Thyroid gland (tissue), 4 donors: ENCODE measurements at regions not wholly inside any gene's neighbourhood (a gene's known extent, or its start where the extent isn't known, plus 50 kb on each side); places are given as distances from the start of the nearest gene placed in this dataset.

Source experiments
- DNase-seq, 2 donors: peaks; one replicate each; pipeline ENCODE4 v3.0.0-alpha.2; 2019
- H3K27ac ChIP-seq, 3 donors: fragments of 200-600 bp; sonication (generic); 1 replicate in 2 of 3; 2 replicates in 1 of 3; pipeline ENCODE4 v1.5.1; 2016 to 2019; ENCODE audit warnings: mild to moderate bottlenecking in 1 of 3, moderate library complexity in 1 of 3
- H3K27me3 ChIP-seq: fragments of 200-600 bp; sonication (generic); one replicate; pipeline ENCODE4 v1.5.1; 2019
- H3K36me3 ChIP-seq, 2 donors: fragments of 200-600 bp; sonication (generic); one replicate each; pipeline ENCODE4 v1.5.1; 2016 to 2019
- H3K4me1 ChIP-seq, 2 donors: fragments of 200-600 bp; sonication (generic); one replicate each; pipeline ENCODE4 v1.5.1; 2017 to 2019
- H3K4me3 ChIP-seq, 3 donors: fragments of 200-600 bp; sonication (generic); replicated peaks in 1 of 3; 1 replicate in 2 of 3; 2 replicates in 1 of 3; pipeline ENCODE4 v1.5.1; 2016; ENCODE audit warnings: mild to moderate bottlenecking in 1 of 3
- H3K9me3 ChIP-seq: fragments of 200-600 bp; sonication (generic); one replicate; pipeline ENCODE4 v1.5.1; 2017
- CTCF ChIP-seq, 6 experiments: fragments of 200-600 bp in 3 of 6; fragments of 450-650 bp in 3 of 6; sonication (generic) in 3 of 6; IDR thresholded peaks; one replicate each; pipeline ENCODE4 v1.5.1; 2016 to 2019; ENCODE audit warnings: antibody characterized with exemption in 6 of 6, mild to moderate bottlenecking in 2 of 6, inconsistent platforms in 1 of 6, moderate library complexity in 1 of 6
- POLR2A ChIP-seq, 2 donors: fragments of 450-650 bp; IDR thresholded peaks; one replicate each; pipeline ENCODE4 v1.6.1; 2017; ENCODE audit warnings: antibody characterized with exemption in 2 of 2, mild to moderate bottlenecking in 2 of 2, moderate library complexity in 1 of 2
- WGBS, 2 donors: methylation state at CpG; one replicate each; pipeline ENCODE4 v1.1.5; 2017; 5-methylcytosine and 5-hydroxymethylcytosine counted together
- intact Hi-C: fragments of 100-400 bp; cut with DNase I; formaldehyde crosslinking; loops from one replicate; pipeline ENCODE4 v1.15.1; 2023

DNA sequence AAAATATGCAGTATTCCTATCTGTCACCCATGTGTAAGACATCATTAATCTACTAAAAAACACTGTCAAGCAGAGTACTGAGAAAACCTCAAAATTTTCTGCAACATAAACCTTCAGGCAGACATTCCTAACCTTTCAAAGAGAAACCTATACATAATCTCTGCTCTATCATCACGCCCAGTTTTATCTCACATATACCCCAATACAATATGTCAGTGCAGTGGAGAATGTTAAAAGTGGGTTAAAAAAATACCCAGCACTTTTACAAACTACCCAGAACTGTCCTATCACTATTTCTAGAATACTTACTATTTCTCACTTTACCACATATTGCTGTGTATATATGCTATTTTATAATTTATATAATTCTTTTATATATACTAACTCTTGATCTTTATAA is 922.0 kb upstream of the SORCS1 start:
- no peak for DNase-seq
- H3K27ac ChIP-seq, result no peak overlapping the region
- WGBS, 2 donors, result 88 to 91% methylated on average over 1 of the region's 1 CpG
- H3K4me1 ChIP-seq, result no peaks in the 10 kb centered on the region
- no peak for TF ChIP-seq CTCF (IDR thresholded peaks at IDR 0.05)
- no peak for TF ChIP-seq POLR2A (IDR thresholded peaks at IDR 0.05)
- H3K27me3 ChIP-seq, result no peaks in the 10 kb centered on the region
- H3K36me3 ChIP-seq, result no peaks in the 10 kb centered on the region
- H3K9me3 ChIP-seq, result no peaks in the 10 kb centered on the region
- H3K4me3 ChIP-seq, result no peak overlapping the region
- intact Hi-C loops, result no loop called here

DNA sequence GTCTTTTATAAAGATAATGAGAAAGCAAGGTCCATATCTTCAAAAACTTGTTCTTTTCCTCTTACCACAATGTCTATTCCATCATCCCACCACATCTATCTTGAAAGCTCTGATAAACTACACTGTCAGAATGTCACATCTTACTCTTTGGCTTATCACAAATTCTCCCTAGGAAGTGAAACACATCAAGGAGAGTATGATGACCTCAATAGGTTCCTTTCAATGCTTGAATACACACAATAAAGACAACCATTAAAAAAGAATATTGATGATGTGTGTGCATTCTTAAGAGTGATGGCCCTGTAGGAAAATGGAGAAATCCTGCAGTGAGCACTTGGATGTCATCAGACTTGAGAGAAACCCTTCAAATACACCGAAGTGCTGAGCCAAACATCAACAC is 918.1 kb upstream of the SORCS1 start:
- no peak for TF ChIP-seq CTCF (IDR thresholded peaks at IDR 0.05)
- no peak for TF ChIP-seq POLR2A (IDR thresholded peaks at IDR 0.05)
- DNase-seq, result no peak
- Histone ChIP-seq H3K9me3 (no peaks in the 10 kb centered on the region), H3K27ac (no peak overlapping the region), H3K27me3 (no peaks in the 10 kb centered on the region), H3K4me3 (no peak overlapping the region), H3K36me3 (no peaks in the 10 kb centered on the region), H3K4me1 (no peaks in the 10 kb centered on the region)
- intact Hi-C loops, result no loop called here
- WGBS, 2 donors, result 61 to 66% methylated on average over 1 of the region's 1 CpG

GRCh38 chr10:108078263-108078662 is 913.8 kb upstream of the SORCS1 start:
- intact Hi-C loops, result no loop called here
- no peaks in the 10 kb centered on the region for H3K36me3 ChIP-seq
- H3K27ac ChIP-seq, result no peak overlapping the region
- TF ChIP-seq POLR2A (IDR thresholded peaks at IDR 0.05) (no peak), CTCF (IDR thresholded peaks at IDR 0.05) (no peak)
- no peaks in the 10 kb centered on the region for H3K4me1 ChIP-seq
- H3K27me3 ChIP-seq, result no peaks in the 10 kb centered on the region
- no peaks in the 10 kb centered on the region for H3K9me3 ChIP-seq
- 82 to 85% methylated on average over 2 of the region's 2 CpGs for WGBS, 2 donors
- H3K4me3 ChIP-seq, result no peak overlapping the region
- no peak for DNase-seq

DNA sequence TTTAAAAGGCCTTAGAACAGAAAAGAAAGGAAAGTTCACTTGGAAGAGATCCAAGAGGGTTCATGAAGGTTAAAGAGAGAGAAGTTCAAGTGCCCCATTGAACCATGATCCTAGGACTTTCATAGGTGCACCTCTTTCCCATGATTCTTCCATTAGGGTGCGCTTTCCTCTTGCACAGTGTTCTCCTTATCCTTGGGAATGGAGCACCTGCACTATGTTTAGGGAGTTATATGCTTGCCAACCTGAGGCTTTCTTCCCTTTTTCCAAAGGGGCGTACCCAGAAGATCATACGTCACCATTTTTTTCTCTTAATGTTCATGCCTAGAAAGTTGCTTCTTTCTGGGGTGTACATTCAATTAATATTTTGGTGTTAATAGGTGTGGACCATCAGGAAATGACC is 908.0 kb upstream of the SORCS1 start:
- TF ChIP-seq CTCF (IDR thresholded peaks at IDR 0.05) (no peak), POLR2A (IDR thresholded peaks at IDR 0.05) (no peak)
- no peaks in the 10 kb centered on the region for H3K36me3 ChIP-seq
- no peak overlapping the region for H3K4me3 ChIP-seq
- no peaks in the 10 kb centered on the region for H3K9me3 ChIP-seq
- H3K4me1 ChIP-seq, result no peaks in the 10 kb centered on the region
- no peak for DNase-seq
- no peak overlapping the region for H3K27ac ChIP-seq
- H3K27me3 ChIP-seq, result no peaks in the 10 kb centered on the region
- intact Hi-C loops, result no loop called here
- WGBS, 2 donors, result 87 to 92% methylated on average over 3 of the region's 3 CpGs

GRCh38 chr10:108070789-108071188 is 906.3 kb upstream of the SORCS1 start:
- no peak overlapping the region for H3K27ac ChIP-seq
- TF ChIP-seq POLR2A (IDR thresholded peaks at IDR 0.05) (no peak), CTCF (IDR thresholded peaks at IDR 0.05) (no peak)
- intact Hi-C loops, result no loop called here
- no peaks in the 10 kb centered on the region for H3K4me1 ChIP-seq
- H3K4me3 ChIP-seq, result no peak overlapping the region
- WGBS, 2 donors, result 79 to 84% methylated on average over 2 of the region's 2 CpGs
- H3K9me3 ChIP-seq, result no peaks in the 10 kb centered on the region
- H3K36me3 ChIP-seq, result no peaks in the 10 kb centered on the region
- DNase-seq, result no peak
- no peaks in the 10 kb centered on the region for H3K27me3 ChIP-seq
